Duodenal mucosa (tissue), 2 donors: ENCODE measurements at regions not wholly inside any gene's neighbourhood (a gene's known extent, or its start where the extent isn't known, plus 50 kb on each side); places are given as distances from the start of the nearest gene placed in this dataset.
A peak's percentile ranks its signal among the peaks of the same experiment; 100 is the strongest.
"Not testable (repeated sequence)": the region's sequence is repeated elsewhere in the genome, so short reads cannot be mapped to it uniquely, and the experiment has no call there.

ENCODE experiments used
- H3K27ac ChIP-seq: one replicate; pipeline ENCODE4 v1.7.0; 2013; ENCODE audit warnings: low read depth, low read length
- H3K27me3 ChIP-seq, 2 donors: one replicate each; pipeline ENCODE4 v1.7.0; 2013; ENCODE audit warnings: low read length in 2 of 2, control low read depth in 1 of 2; ENCODE audit not compliant: insufficient read depth in 2 of 2, control insufficient read depth in 1 of 2
- H3K36me3 ChIP-seq, 2 donors: one replicate each; pipeline ENCODE4 v1.7.0; 2013; ENCODE audit warnings: low read length in 2 of 2, control low read depth in 1 of 2; ENCODE audit not compliant: insufficient read depth in 2 of 2, control insufficient read depth in 1 of 2
- H3K4me1 ChIP-seq, 2 donors: one replicate each; pipeline ENCODE4 v1.7.0; 2013; ENCODE audit warnings: low read length in 2 of 2, control low read depth in 1 of 2; ENCODE audit not compliant: insufficient read depth in 2 of 2, control insufficient read depth in 1 of 2
- H3K4me3 ChIP-seq, 2 donors: one replicate each; pipeline ENCODE4 v1.7.0; 2013; ENCODE audit warnings: low read length in 2 of 2, low read depth in 1 of 2
- H3K9ac ChIP-seq, 2 donors: one replicate each; pipeline ENCODE4 v1.7.0; 2013; ENCODE audit warnings: low read length in 2 of 2, low read depth in 1 of 2
- H3K9me3 ChIP-seq, 2 donors: one replicate each; pipeline ENCODE4 v1.7.0; 2013; ENCODE audit warnings: low read length in 2 of 2, control low read depth in 1 of 2; ENCODE audit not compliant: control insufficient read depth in 1 of 2

DNA sequence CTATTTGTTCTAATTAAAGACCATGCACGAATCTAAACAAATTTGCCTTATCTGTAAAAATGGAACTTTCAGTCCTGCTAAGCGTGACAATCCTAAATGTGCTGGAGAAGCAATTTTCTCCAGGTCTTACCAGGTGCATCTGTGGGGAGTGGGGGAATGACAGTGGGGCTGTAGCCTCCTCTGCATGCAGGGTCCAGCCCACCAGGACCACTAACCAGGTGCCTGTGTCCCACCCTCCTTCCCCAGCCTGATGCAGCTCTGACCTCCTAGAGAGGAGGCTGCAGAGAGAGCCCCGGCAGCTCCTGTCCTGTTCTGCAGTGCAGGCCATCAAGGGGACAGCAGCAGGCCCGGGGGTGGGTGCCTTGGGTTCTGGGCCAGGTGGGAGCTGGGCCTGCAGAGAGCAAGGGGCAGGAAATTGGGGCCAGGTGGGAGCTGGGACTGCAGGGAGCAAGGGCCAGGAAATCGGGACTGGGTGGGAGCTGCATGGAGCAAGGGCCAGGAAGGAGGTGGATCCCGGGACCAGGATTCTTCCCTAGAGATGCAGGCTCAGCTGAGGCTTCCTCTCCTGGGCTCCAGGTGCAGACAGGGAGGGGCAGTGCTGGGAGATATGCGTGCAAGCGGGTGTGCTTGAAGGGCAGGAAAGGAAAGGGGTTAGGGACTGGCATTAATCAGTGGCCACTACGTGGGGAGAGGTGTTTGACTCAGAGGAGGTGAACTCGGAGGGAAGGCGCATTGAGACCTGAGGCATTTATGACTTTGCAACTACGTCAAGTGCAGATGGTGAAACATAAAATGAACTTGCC, 185.3 kb downstream of the ANKRD30B start:
- H3K4me3 ChIP-seq: no peak overlapping the region
- no peaks in the 10 kb centered on the region for H3K36me3 ChIP-seq
- no peak overlapping the region for H3K27ac ChIP-seq
- peaks cover 32 to 43% of the 10 kb centered on the region in 2 donors for H3K4me1 ChIP-seq
- no peaks in the 10 kb centered on the region for H3K9me3 ChIP-seq
- H3K9ac ChIP-seq: no peak overlapping the region
- no peaks in the 10 kb centered on the region for H3K27me3 ChIP-seq

DNA sequence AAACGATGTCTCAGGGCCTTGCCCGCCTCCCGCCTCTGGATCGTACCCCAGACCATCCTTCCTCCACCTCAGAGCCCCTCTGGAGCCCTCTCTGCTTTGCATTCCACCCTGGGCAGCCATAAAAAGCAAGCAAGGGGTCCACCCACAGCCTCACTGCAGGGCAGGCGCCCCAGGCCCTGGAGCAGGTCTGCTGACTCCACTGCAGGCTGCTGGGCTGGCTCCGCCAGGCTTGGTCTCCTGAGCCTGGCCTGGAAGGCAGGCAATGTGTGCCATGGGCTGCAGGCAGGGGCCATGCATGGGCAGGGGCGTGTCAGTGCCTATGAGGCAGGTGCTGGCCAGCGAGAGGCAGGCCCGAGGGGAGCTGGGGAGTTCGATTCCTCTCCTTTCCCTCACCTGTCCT, 186.0 kb downstream of the ANKRD30B start:
- H3K36me3 ChIP-seq: no peaks in the 10 kb centered on the region
- H3K4me3 ChIP-seq: no peak overlapping the region
- H3K9ac ChIP-seq: no peak overlapping the region
- peaks cover 32 to 43% of the 10 kb centered on the region in 2 donors for H3K4me1 ChIP-seq
- no peaks in the 10 kb centered on the region for H3K27me3 ChIP-seq
- no peak overlapping the region for H3K27ac ChIP-seq
- H3K9me3 ChIP-seq: no peaks in the 10 kb centered on the region

DNA sequence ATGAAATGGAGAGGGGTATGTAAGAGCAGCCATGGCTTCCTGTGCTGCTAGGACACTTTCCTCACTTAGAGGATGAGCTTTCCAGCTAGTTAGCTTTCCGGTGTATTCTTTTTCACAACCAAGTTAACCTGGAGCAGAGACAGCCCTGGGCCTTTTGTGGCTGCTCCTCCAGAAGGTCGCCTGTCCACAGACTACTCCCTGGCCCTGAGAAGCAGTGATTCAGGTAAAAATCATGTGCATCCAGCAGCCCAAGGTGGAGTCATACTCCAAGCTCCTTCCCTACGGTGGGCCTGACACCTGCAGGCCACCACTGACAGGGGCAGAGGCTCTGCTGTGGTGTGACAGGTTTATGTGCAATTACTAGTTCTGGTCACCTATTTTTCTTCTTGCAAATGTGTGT, 187.2 kb downstream of the ANKRD30B start:
- Histone ChIP-seq H3K9ac (no peak overlapping the region), H3K36me3 (no peaks in the 10 kb centered on the region), H3K27ac (no peak overlapping the region), H3K9me3 (no peaks in the 10 kb centered on the region), H3K4me1 (peaks cover 32 to 43% of the 10 kb centered on the region in 2 donors), H3K4me3 (no peak overlapping the region), H3K27me3 (no peaks in the 10 kb centered on the region)

DNA sequence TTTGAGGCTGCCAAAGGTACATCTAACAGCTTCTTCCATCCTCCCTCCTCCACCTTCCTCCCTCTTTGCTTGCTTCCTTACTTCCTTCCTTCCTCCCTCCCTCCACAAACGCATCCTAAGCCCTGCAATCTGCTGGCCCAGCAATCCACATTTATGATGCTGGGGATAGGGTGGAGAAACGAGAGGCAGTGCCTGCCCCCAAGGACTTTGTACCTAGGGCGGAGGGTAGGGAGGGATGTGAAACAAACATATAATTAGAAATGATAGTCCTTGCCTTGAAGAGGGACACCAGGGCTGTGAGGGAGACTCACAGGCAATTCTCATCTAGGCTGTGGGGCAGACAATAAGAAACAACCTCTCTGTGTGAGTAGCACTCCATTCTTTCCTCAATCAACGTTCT, 188.3 kb downstream of the ANKRD30B start:
- H3K27me3 ChIP-seq: no peaks in the 10 kb centered on the region
- no peaks in the 10 kb centered on the region for H3K36me3 ChIP-seq
- peaks cover 32 to 43% of the 10 kb centered on the region in 2 donors for H3K4me1 ChIP-seq
- H3K27ac ChIP-seq: no peak overlapping the region
- H3K9me3 ChIP-seq: no peaks in the 10 kb centered on the region
- H3K4me3 ChIP-seq: peak overlapping the region in 1 of 2 donors; percentile 39
- no peak overlapping the region for H3K9ac ChIP-seq

DNA sequence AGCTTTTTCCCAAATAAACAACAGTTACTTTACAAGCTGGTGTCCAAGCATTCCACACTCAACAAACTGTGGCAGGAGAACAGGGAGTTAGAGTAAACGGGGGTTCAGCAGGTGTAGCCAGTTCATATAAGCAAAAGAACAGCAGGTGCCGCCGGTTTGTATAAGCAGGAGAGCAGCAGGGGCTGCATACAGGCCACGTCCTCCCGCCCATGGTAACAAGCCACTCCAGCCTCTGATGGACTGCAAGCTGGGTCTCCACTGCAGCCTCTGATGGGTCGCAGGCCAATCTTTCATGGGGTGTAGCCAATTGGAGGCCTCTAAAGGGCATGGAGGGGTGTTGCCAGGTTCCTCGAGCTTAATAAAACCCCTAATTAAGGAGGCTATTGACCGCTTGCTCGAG, 189.3 kb downstream of the ANKRD30B start:
- no peak overlapping the region for H3K27ac ChIP-seq
- H3K9ac ChIP-seq: no peak overlapping the region
- H3K4me1 ChIP-seq: peaks cover 38 to 50% of the 10 kb centered on the region in 2 donors
- H3K27me3 ChIP-seq: no peaks in the 10 kb centered on the region
- H3K9me3 ChIP-seq: no peaks in the 10 kb centered on the region
- H3K36me3 ChIP-seq: no peaks in the 10 kb centered on the region
- H3K4me3 ChIP-seq: no peak overlapping the region

DNA sequence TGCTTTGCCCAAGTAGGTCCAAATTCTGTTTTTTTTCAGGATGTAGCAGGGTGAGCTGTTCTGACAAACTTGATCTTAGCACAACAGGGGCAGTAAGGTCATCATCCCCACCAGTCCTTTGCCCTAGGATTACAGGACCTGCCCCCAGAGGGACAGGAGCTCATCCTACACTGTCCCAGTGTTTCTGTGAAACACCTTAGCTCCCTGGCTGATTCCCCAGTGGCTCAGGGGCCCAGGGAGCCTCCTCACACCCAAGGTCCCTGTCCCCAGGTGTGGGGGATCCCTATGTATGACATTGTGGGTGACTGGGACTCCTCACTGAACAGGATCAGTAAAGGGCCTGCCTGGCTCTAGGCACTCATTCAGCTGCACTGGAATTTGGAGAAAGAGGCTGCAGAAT, 191.2 kb downstream of the ANKRD30B start:
- Histone ChIP-seq H3K27me3 (no peaks in the 10 kb centered on the region), H3K27ac (no peak overlapping the region), H3K4me1 (peaks cover 26 to 34% of the 10 kb centered on the region in 2 donors), H3K9me3 (no peaks in the 10 kb centered on the region), H3K9ac (no peak overlapping the region), H3K4me3 (no peak overlapping the region), H3K36me3 (no peaks in the 10 kb centered on the region)

DNA sequence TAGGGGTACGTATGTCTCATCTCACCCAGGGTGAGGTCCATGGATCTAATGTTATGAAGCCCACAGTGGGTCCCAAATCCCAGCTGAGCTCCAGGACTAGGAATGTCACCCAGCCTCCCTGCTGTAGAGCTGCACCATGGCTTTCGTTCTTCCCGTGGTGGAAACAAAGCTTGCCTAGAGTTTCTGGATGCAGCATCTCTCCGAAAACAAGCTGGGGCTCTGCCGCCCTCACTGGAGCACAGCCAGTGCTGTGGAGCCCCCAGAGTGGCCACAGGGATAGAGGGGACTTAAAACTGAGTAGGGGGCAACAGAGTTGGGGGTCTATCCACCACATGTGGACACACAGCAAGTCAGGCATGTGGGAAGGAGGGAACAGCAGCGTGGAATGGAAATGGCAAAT, 192.1 kb downstream of the ANKRD30B start:
- H3K9me3 ChIP-seq, H3K27ac ChIP-seq, H3K27me3 ChIP-seq, H3K36me3 ChIP-seq, H3K9ac ChIP-seq, H3K4me3 ChIP-seq: not testable (repeated sequence)
- peaks cover 20 to 26% of the 10 kb centered on the region in 2 donors for H3K4me1 ChIP-seq

DNA sequence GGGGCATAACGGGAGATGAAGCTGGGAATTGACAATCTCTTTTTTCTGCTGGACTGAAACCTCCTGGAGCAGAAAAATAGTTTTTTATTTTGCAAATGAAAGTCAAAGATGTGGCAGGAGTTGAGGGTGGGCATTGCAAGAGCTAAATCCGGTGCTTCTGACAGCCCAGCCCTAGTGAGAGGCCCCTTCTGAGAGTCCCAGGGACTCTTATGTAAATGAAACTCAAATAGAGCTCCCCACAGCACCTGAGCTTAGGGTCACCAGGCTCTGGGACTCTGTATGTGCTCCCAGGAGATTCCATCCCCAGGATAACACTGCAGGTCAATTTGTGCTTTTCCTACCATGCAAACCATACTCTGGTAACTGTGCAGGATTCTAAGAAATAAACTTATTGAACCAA, 192.8 kb downstream of the ANKRD30B start:
- Histone ChIP-seq H3K4me3 (no peak overlapping the region), H3K4me1 (peaks cover 16 to 20% of the 10 kb centered on the region in 2 donors), H3K27ac (no peak overlapping the region), H3K9ac (no peak overlapping the region), H3K27me3 (no peaks in the 10 kb centered on the region), H3K36me3 (no peaks in the 10 kb centered on the region), H3K9me3 (no peaks in the 10 kb centered on the region)

DNA sequence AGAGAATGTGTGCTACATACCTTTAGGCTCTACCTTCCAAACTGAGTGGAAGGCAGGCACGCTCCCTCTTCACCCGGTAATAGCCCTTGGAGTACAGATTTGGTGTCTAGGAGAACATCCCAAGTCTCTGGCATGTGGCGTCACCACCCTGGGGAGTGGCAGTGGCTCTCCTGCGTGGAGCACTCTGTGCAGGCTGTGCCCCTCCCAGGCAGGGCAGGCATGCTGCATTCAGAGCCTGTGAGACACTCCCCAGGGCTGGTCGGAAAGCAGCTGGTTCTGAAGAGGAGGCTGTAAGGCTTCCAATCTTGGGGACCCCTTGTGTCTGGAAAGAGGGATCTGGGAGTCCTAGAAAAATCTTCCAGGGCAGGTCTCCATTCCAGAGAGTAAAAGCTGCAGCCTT, 193.3 kb downstream of the ANKRD30B start:
- no peak overlapping the region for H3K27ac ChIP-seq
- peak overlapping the region in 1 of 2 donors; percentile 12 for H3K9ac ChIP-seq
- H3K27me3 ChIP-seq: no peaks in the 10 kb centered on the region
- H3K4me3 ChIP-seq: no peak overlapping the region
- no peaks in the 10 kb centered on the region for H3K36me3 ChIP-seq
- no peaks in the 10 kb centered on the region for H3K9me3 ChIP-seq
- H3K4me1 ChIP-seq: peaks cover 15% of the 10 kb centered on the region in 2 donors

DNA sequence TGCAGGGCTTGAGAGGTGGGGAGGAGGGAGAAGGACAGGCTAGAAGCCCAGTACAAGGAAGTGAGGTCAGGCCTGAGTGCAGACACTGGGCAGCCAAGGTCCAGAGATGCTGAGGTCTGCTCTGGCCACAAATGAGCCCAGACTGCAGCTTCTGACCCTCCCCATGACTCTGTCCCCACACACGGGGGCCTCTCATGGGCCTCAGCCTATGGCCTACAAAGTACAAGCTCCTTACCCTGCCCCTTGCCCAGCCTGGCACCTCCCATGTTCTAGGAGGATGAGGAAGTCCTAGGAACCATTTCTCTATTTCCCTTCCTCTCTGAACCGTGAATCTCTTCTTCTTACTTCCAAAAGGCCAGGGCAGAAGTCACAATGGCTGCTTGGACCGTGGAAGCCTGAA, 193.8 kb downstream of the ANKRD30B start:
- peaks cover 10 to 12% of the 10 kb centered on the region in 2 donors for H3K4me1 ChIP-seq
- H3K9me3 ChIP-seq: no peaks in the 10 kb centered on the region
- H3K27ac ChIP-seq: no peak overlapping the region
- H3K4me3 ChIP-seq: no peak overlapping the region
- H3K9ac ChIP-seq: peak overlapping the region in 1 of 2 donors; percentile 12
- no peaks in the 10 kb centered on the region for H3K36me3 ChIP-seq
- H3K27me3 ChIP-seq: no peaks in the 10 kb centered on the region
